ENCODE measurements at regions not wholly inside any gene's neighbourhood (a gene's known extent, or its start where the extent isn't known, plus 50 kb on each side); places are given as distances from the start of the nearest gene placed in this dataset.

DNA sequence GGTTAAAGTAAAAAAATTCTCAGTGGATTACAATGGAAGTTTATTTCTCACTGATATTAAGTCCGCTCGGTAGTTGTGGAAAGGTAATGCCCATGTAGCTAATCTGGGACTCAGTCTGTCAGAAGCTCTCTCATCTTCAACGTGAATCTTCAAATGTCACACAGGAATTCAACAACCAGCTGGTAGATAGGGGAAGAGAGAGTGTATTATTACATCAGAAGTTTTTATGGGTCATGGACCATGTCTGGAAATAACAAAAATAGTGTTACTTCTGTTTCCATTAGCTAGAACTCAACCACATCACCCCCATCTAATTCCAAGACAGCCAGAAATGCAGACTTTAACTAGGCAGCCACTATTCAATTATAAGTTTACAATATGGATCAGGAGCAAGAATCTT is 506.1 kb upstream of the HTR2C start:
- TF ChIP-seq BRF2 (CRISPR knock-in tag; IDR thresholded peaks at IDR 0.05) = no peak
- TF ChIP-seq HNRNPH1 (optimal IDR thresholded peaks at IDR 0.05; ENCODE audit: low read depth, low read length) = no peak
- no peak for TF ChIP-seq ZBTB21 (CRISPR knock-in tag; IDR thresholded peaks at IDR 0.05)
- no peak for TF ChIP-seq FOSL1 (CRISPR knock-in tag; IDR thresholded peaks at IDR 0.05; ENCODE audit: borderline replicate concordance)
- TF ChIP-seq ZSCAN30 (CRISPR knock-in tag; IDR thresholded peaks at IDR 0.05) = no peak
- no peak for TF ChIP-seq BRD4 (CRISPR knock-in tag; IDR thresholded peaks at IDR 0.05)
- no peak for TF ChIP-seq YY1 (IDR thresholded peaks at IDR 0.05; ENCODE audit: insufficient read depth, insufficient replicate concordance, low read depth, low read length)
- no peak for TF ChIP-seq MAX (IDR thresholded peaks at IDR 0.05)
- TF ChIP-seq YEATS2 (CRISPR knock-in tag; IDR thresholded peaks at IDR 0.05; ENCODE audit: borderline replicate concordance) = no peak
- TF ChIP-seq ZNF629 (CRISPR knock-in tag; conservative IDR thresholded peaks at IDR 0.05) = no peak
- TF ChIP-seq DDIT3 (CRISPR knock-in tag; IDR thresholded peaks at IDR 0.05) = no peak
- no peak for TF ChIP-seq ZNF407 (CRISPR knock-in tag; IDR thresholded peaks at IDR 0.05; ENCODE audit: not compliant biosample characterization)
- TF ChIP-seq, protein P1, sequence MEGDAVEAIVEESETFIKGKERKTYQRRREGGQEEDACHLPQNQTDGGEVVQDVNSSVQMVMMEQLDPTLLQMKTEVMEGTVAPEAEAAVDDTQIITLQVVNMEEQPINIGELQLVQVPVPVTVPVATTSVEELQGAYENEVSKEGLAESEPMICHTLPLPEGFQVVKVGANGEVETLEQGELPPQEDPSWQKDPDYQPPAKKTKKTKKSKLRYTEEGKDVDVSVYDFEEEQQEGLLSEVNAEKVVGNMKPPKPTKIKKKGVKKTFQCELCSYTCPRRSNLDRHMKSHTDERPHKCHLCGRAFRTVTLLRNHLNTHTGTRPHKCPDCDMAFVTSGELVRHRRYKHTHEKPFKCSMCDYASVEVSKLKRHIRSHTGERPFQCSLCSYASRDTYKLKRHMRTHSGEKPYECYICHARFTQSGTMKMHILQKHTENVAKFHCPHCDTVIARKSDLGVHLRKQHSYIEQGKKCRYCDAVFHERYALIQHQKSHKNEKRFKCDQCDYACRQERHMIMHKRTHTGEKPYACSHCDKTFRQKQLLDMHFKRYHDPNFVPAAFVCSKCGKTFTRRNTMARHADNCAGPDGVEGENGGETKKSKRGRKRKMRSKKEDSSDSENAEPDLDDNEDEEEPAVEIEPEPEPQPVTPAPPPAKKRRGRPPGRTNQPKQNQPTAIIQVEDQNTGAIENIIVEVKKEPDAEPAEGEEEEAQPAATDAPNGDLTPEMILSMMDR (CRISPR knock-in tag; IDR thresholded peaks at IDR 0.05) = no peak
